Thyroid gland (tissue), 4 donors: ENCODE measurements at regions not wholly inside any gene's neighbourhood (a gene's known extent, or its start where the extent isn't known, plus 50 kb on each side); places are given as distances from the start of the nearest gene placed in this dataset.

ENCODE experiments used
- DNase-seq, 2 donors: peaks; one replicate each; pipeline ENCODE4 v3.0.0-alpha.2; 2019
- H3K27ac ChIP-seq, 3 donors: fragments of 200-600 bp; sonication (generic); 1 replicate in 2 of 3; 2 replicates in 1 of 3; pipeline ENCODE4 v1.5.1; 2016 to 2019; ENCODE audit warnings: mild to moderate bottlenecking in 1 of 3, moderate library complexity in 1 of 3
- H3K27me3 ChIP-seq: fragments of 200-600 bp; sonication (generic); one replicate; pipeline ENCODE4 v1.5.1; 2019
- H3K36me3 ChIP-seq, 2 donors: fragments of 200-600 bp; sonication (generic); one replicate each; pipeline ENCODE4 v1.5.1; 2016 to 2019
- H3K4me1 ChIP-seq, 2 donors: fragments of 200-600 bp; sonication (generic); one replicate each; pipeline ENCODE4 v1.5.1; 2017 to 2019
- H3K4me3 ChIP-seq, 3 donors: fragments of 200-600 bp; sonication (generic); replicated peaks in 1 of 3; 1 replicate in 2 of 3; 2 replicates in 1 of 3; pipeline ENCODE4 v1.5.1; 2016; ENCODE audit warnings: mild to moderate bottlenecking in 1 of 3
- H3K9me3 ChIP-seq: fragments of 200-600 bp; sonication (generic); one replicate; pipeline ENCODE4 v1.5.1; 2017
- CTCF ChIP-seq, 6 experiments: fragments of 200-600 bp in 3 of 6; fragments of 450-650 bp in 3 of 6; sonication (generic) in 3 of 6; IDR thresholded peaks; one replicate each; pipeline ENCODE4 v1.5.1; 2016 to 2019; ENCODE audit warnings: antibody characterized with exemption in 6 of 6, mild to moderate bottlenecking in 2 of 6, inconsistent platforms in 1 of 6, moderate library complexity in 1 of 6
- POLR2A ChIP-seq, 2 donors: fragments of 450-650 bp; IDR thresholded peaks; one replicate each; pipeline ENCODE4 v1.6.1; 2017; ENCODE audit warnings: antibody characterized with exemption in 2 of 2, mild to moderate bottlenecking in 2 of 2, moderate library complexity in 1 of 2
- WGBS, 2 donors: methylation state at CpG; one replicate each; pipeline ENCODE4 v1.1.5; 2017; 5-methylcytosine and 5-hydroxymethylcytosine counted together
- intact Hi-C: fragments of 100-400 bp; cut with DNase I; formaldehyde crosslinking; loops from one replicate; pipeline ENCODE4 v1.15.1; 2023

- no peak for TF ChIP-seq CTCF (IDR thresholded peaks at IDR 0.05)
- TF ChIP-seq POLR2A (IDR thresholded peaks at IDR 0.05) = no peak
- H3K36me3 ChIP-seq = no peaks in the 10 kb centered on the region
- intact Hi-C loops = no loop called here
- DNase-seq = no peak
- no peaks in the 10 kb centered on the region for H3K4me1 ChIP-seq
- H3K9me3 ChIP-seq = no peaks in the 10 kb centered on the region
- 67 to 73% methylated on average over 3 of the region's 3 CpGs for WGBS, 2 donors
- H3K4me3 ChIP-seq = no peak overlapping the region
- H3K27ac ChIP-seq = no peak overlapping the region
- no peaks in the 10 kb centered on the region for H3K27me3 ChIP-seq
Measured at GRCh38 chr3:10674578-10674977, 141.4 kb upstream of the SLC6A11 start.

GRCh38 chr3:10676905-10677304, 139.1 kb upstream of the SLC6A11 start:
- no peaks in the 10 kb centered on the region for H3K36me3 ChIP-seq
- H3K9me3 ChIP-seq = no peaks in the 10 kb centered on the region
- H3K27me3 ChIP-seq = no peaks in the 10 kb centered on the region
- no peak for DNase-seq
- H3K4me1 ChIP-seq = no peaks in the 10 kb centered on the region
- intact Hi-C loops = no loop called here
- TF ChIP-seq POLR2A (IDR thresholded peaks at IDR 0.05) (no peak), CTCF (IDR thresholded peaks at IDR 0.05) (no peak)
- H3K4me3 ChIP-seq = no peak overlapping the region
- H3K27ac ChIP-seq = no peak overlapping the region
- 74 to 90% methylated on average over 1 of the region's 1 CpG for WGBS, 2 donors

GRCh38 chr3:10678796-10679376, 137.1 kb upstream of the SLC6A11 start:
- Histone ChIP-seq H3K4me1 (no peaks in the 10 kb centered on the region), H3K4me3 (no peak overlapping the region), H3K36me3 (no peaks in the 10 kb centered on the region), H3K27ac (no peak overlapping the region), H3K27me3 (no peaks in the 10 kb centered on the region), H3K9me3 (no peaks in the 10 kb centered on the region)
- 64 to 78% methylated on average over 2 of the region's 2 CpGs for WGBS, 2 donors
- intact Hi-C loops = no loop called here
- no peak for DNase-seq
- TF ChIP-seq CTCF (IDR thresholded peaks at IDR 0.05) = no peak
- no peak for TF ChIP-seq POLR2A (IDR thresholded peaks at IDR 0.05)

GRCh38 chr3:10680796-10681195, 135.2 kb upstream of the SLC6A11 start:
- Histone ChIP-seq H3K9me3 (no peaks in the 10 kb centered on the region), H3K36me3 (no peaks in the 10 kb centered on the region), H3K4me3 (no peak overlapping the region), H3K27me3 (no peaks in the 10 kb centered on the region), H3K4me1 (no peaks in the 10 kb centered on the region), H3K27ac (no peak overlapping the region)
- WGBS, 2 donors = 77 to 93% methylated on average over 7 of the region's 7 CpGs
- intact Hi-C loops = no loop called here
- TF ChIP-seq POLR2A (IDR thresholded peaks at IDR 0.05) (no peak), CTCF (IDR thresholded peaks at IDR 0.05) (no peak)
- DNase-seq = no peak

DNA sequence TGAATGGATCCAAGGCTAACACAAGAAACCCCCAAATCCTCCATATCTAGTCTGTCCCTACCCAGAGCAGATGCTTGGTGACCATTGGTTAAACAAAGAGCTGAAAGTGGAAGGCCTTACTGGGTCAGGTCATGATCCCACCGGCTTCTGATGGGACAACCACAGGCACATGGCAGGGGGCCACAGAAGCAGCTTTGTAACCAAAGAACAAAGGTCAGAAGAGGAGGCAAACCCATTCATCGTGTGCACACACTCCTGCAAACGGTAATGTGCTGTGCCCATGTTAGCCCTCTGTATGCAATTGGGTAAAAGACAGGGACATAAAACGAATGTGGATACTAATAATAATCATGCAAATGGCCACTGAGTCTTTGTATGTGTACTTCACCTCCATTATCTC, 133.3 kb upstream of the SLC6A11 start:
- no peak for DNase-seq
- WGBS, 2 donors = 54 to 66% methylated on average over 4 of the region's 4 CpGs

More for the DNA sequence above, 133.3 kb upstream of the SLC6A11 start:
- TF ChIP-seq POLR2A (IDR thresholded peaks at IDR 0.05) (no peak), CTCF (IDR thresholded peaks at IDR 0.05) (no peak)
- Histone ChIP-seq H3K4me1 (no peaks in the 10 kb centered on the region), H3K27ac (no peak overlapping the region), H3K9me3 (no peaks in the 10 kb centered on the region), H3K4me3 (no peak overlapping the region), H3K27me3 (no peaks in the 10 kb centered on the region), H3K36me3 (no peaks in the 10 kb centered on the region)
- intact Hi-C loops = no loop called here
